ENCODE measurements at regions not wholly inside any gene's neighbourhood (a gene's known extent, or its start where the extent isn't known, plus 50 kb on each side); places are given as distances from the start of the nearest gene placed in this dataset.

DNA sequence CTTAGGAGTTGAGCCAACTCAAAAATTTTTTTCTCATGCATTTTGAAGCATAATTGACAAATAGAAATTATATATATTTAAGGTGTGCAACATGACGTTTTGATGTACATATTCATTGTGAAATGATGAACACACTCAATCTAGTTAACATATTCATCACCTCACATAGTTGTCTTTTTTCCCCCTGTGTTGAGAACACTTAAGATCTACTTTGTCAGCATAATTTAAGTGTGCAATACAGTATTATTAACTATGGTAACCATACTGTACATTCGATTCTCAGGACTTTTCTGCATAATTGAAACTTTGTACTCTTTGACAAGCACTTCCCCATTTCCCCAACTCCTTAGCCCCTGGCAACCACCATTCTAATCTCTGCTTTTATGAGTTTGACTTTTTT, 192.2 kb upstream of the ZKSCAN2 start:
- H3K36me3 Mint-ChIP-seq: no peaks in the 10 kb centered on the region
- H3K9me3 Mint-ChIP-seq: peaks cover 2 to 26% (median 10%) of the 10 kb centered on the region in 8 donors
- no peak overlapping the region for H3K4me3 Mint-ChIP-seq
- Histone ChIP-seq H3K27me3 (ENCODE audit: insufficient read depth, low read length) (no peaks in the 10 kb centered on the region), H3K36me3 (ENCODE audit: insufficient read depth, low read length) (no peaks in the 10 kb centered on the region), H3K9me3 (ENCODE audit: control insufficient read depth in 1 of 2, low read length in 2 of 2) (no peaks in the 10 kb centered on the region), H3K27ac (ENCODE audit: low read depth, low read length) (no peak overlapping the region), H3K4me3 (ENCODE audit: low read length in 2 of 2) (no peak overlapping the region), H3K4me1 (ENCODE audit: insufficient read depth, low read length) (no peaks in the 10 kb centered on the region)
- H3K4me1 Mint-ChIP-seq: no peaks in the 10 kb centered on the region
- no peak for DNase-seq
- ChIA-PET CTCF (ENCODE audit: partially characterized antibody) (no interaction called here), POLR2A (ENCODE audit: partially characterized antibody) (no interaction called here)
- H3K27me3 Mint-ChIP-seq: peaks cover 0 to 7% of the 10 kb centered on the region in 2 donors
- no peak overlapping the region for H3K27ac Mint-ChIP-seq
- intact Hi-C loops (cut with micrococcal nuclease): no loop called here

DNA sequence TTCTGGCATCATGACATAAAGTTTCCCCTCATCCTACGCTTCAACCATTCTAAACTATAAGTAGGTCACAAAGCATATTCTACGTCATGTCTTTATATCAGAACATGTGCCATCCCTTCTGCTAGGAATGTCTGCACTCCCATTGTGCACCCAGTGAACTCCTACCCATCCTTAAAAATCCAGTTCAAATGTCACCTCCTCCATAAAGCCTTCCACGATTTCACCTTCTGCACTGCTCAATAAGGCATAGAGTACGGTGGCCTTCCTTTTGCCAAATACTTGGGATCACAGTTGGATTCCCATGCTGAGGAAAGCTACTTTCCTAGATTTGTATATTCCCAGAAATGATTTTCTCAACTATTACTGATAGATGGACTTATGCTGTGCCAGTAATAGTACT, 186.3 kb upstream of the ZKSCAN2 start:
- Mint-ChIP-seq H3K4me3 (no peak overlapping the region), H3K27me3 (peaks cover 22 to 24% of the 10 kb centered on the region in 2 donors), H3K36me3 (no peaks in the 10 kb centered on the region), H3K9me3 (peaks cover 2 to 16% (median 11%) of the 10 kb centered on the region in 8 donors), H3K27ac (no peak overlapping the region), H3K4me1 (no peaks in the 10 kb centered on the region)
- no peaks in the 10 kb centered on the region for H3K9me3 ChIP-seq (ENCODE audit: control insufficient read depth in 1 of 2, low read length in 2 of 2)
- no peaks in the 10 kb centered on the region for H3K4me1 ChIP-seq (ENCODE audit: insufficient read depth, low read length)
- H3K27me3 ChIP-seq (ENCODE audit: insufficient read depth, low read length): no peaks in the 10 kb centered on the region
- no peak overlapping the region for H3K27ac ChIP-seq (ENCODE audit: low read depth, low read length)
- intact Hi-C loops (cut with micrococcal nuclease): no loop called here
- CTCF ChIA-PET (ENCODE audit: partially characterized antibody): no interaction called here
- POLR2A ChIA-PET (ENCODE audit: partially characterized antibody): no interaction called here
- DNase-seq: no peak
- no peak overlapping the region for H3K4me3 ChIP-seq (ENCODE audit: low read length in 2 of 2)
- no peaks in the 10 kb centered on the region for H3K36me3 ChIP-seq (ENCODE audit: insufficient read depth, low read length)

DNA sequence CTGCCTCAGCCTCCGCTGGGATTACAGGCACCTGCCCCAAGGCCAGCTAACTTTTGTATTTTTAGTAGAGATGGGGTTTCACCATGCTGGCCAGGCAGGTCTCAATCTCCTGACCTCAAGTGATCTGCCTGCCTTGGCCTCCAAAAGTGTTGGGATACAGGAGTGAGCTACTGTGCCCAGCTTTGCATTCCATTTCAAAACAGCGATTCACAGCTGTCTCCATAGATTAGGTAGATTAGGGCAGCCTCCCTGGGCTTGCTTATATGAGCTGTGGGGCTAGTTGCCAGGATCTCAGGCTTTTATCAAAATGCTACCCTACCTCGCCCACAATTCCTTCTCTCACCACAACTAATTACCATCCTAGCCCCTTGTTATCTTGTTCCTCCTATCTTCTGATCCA, 176.4 kb upstream of the ZKSCAN2 start:
- no peaks in the 10 kb centered on the region for H3K36me3 Mint-ChIP-seq

DNA sequence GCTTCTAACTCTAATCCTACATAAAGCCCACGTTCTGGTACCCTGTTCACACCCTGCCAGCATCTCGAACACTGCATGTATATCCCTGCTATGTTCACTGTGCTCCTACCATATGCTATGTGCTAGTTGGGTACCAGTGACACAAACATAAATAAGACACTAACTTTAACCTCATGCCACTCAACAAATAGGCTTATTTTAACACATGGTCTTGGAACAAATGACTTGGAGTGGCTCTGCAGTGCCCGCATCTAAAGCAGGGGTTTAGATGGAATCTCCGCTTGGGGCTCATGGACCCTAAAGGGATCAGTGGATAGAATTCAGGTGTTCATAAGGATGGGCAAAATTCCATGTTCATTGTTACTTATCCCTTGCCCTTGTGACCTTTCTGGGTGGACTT, 175.7 kb upstream of the ZKSCAN2 start:
- Mint-ChIP-seq H3K36me3 (no peaks in the 10 kb centered on the region), H3K4me1 (no peaks in the 10 kb centered on the region), H3K27me3 (peaks cover 3% of the 10 kb centered on the region in 2 donors), H3K27ac (no peak overlapping the region), H3K4me3 (no peak overlapping the region), H3K9me3 (peaks cover 0 to 4% (median 3%) of the 10 kb centered on the region in 8 donors)
- H3K9me3 ChIP-seq (ENCODE audit: control insufficient read depth in 1 of 2, low read length in 2 of 2): no peaks in the 10 kb centered on the region
- no peak overlapping the region for H3K4me3 ChIP-seq (ENCODE audit: low read length in 2 of 2)
- CTCF ChIA-PET (ENCODE audit: partially characterized antibody): no interaction called here
- H3K27ac ChIP-seq (ENCODE audit: low read depth, low read length): no peak overlapping the region
- POLR2A ChIA-PET (ENCODE audit: partially characterized antibody): no interaction called here
- H3K36me3 ChIP-seq (ENCODE audit: insufficient read depth, low read length): no peaks in the 10 kb centered on the region
- H3K27me3 ChIP-seq (ENCODE audit: insufficient read depth, low read length): no peaks in the 10 kb centered on the region
- intact Hi-C loops (cut with micrococcal nuclease): no loop called here
- no peaks in the 10 kb centered on the region for H3K4me1 ChIP-seq (ENCODE audit: insufficient read depth, low read length)
- DNase-seq: no peak

More for the DNA sequence above, 176.4 kb upstream of the ZKSCAN2 start:
- Mint-ChIP-seq H3K4me3 (no peak overlapping the region), H3K9me3 (no peaks in the 10 kb centered on the region), H3K4me1 (no peaks in the 10 kb centered on the region), H3K27me3 (peaks cover 3 to 5% of the 10 kb centered on the region in 2 donors), H3K27ac (no peak overlapping the region)
- intact Hi-C loops (cut with micrococcal nuclease): no loop called here
- H3K36me3 ChIP-seq (ENCODE audit: insufficient read depth, low read length): no peaks in the 10 kb centered on the region
- no peak for DNase-seq
- POLR2A ChIA-PET (ENCODE audit: partially characterized antibody): no interaction called here
- H3K27ac ChIP-seq (ENCODE audit: low read depth, low read length): no peak overlapping the region
- H3K9me3 ChIP-seq (ENCODE audit: control insufficient read depth in 1 of 2, low read length in 2 of 2): no peaks in the 10 kb centered on the region
- H3K27me3 ChIP-seq (ENCODE audit: insufficient read depth, low read length): no peaks in the 10 kb centered on the region
- no peak overlapping the region for H3K4me3 ChIP-seq (ENCODE audit: low read length in 2 of 2)
- no peaks in the 10 kb centered on the region for H3K4me1 ChIP-seq (ENCODE audit: insufficient read depth, low read length)
- CTCF ChIA-PET (ENCODE audit: partially characterized antibody): no interaction called here

DNA sequence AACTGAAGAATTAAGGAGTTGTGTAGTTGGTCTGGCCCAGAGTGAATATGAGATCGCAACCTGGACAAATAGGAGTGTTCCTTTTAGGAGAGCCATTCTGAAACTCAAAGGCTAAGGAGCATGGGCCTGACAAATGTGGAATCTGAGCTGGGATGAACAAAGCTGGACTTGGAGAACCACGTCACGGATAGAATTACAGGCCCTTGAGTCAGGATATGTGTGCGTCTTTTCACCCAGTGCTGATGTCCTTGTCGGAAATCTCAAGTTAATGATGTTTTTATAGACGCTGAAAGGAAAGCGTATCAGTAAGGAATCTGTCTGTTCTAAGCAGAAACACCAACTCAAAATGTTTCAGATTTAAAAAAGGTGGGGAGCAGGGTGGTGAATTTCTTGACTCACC, 173.8 kb upstream of the ZKSCAN2 start:
- intact Hi-C loops (cut with micrococcal nuclease): no loop called here
- H3K36me3 ChIP-seq (ENCODE audit: insufficient read depth, low read length): no peaks in the 10 kb centered on the region
- POLR2A ChIA-PET (ENCODE audit: partially characterized antibody): no interaction called here
- H3K27me3 ChIP-seq (ENCODE audit: insufficient read depth, low read length): no peaks in the 10 kb centered on the region
- no peaks in the 10 kb centered on the region for H3K4me1 ChIP-seq (ENCODE audit: insufficient read depth, low read length)
- H3K27ac ChIP-seq (ENCODE audit: low read depth, low read length): no peak overlapping the region
- DNase-seq: no peak
- peaks cover 0 to 13% (median 6%) of the 10 kb centered on the region in 8 donors for H3K9me3 Mint-ChIP-seq
- no peaks in the 10 kb centered on the region for H3K36me3 Mint-ChIP-seq
- no peak overlapping the region for H3K27ac Mint-ChIP-seq
- CTCF ChIA-PET (ENCODE audit: partially characterized antibody): no interaction called here
- H3K9me3 ChIP-seq (ENCODE audit: control insufficient read depth in 1 of 2, low read length in 2 of 2): no peaks in the 10 kb centered on the region
- H3K4me1 Mint-ChIP-seq: no peaks in the 10 kb centered on the region
- H3K27me3 Mint-ChIP-seq: peaks cover 3 to 6% of the 10 kb centered on the region in 2 donors
- no peak overlapping the region for H3K4me3 Mint-ChIP-seq
- no peak overlapping the region for H3K4me3 ChIP-seq (ENCODE audit: low read length in 2 of 2)

DNA sequence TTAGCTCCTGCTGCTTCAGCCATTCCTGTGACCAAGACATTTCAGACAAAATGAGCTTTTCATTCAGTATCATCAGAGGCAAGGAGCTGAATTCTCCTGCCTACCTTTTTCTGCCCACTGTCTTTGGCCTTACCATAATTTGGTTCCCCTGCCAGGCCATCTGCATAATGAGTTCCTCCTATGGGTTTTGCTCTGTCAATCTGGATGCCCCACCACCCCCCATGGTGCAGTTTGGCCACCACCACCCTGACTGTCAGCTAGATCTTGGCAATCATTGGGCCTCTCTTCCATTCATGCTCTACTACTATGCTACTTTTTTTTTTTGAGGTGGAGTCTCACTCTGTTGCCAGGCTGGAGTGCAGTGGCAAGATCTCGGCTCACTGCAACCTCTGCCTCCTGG, 169.2 kb upstream of the ZKSCAN2 start:
- peaks cover 0 to 13% (median 6%) of the 10 kb centered on the region in 8 donors for H3K9me3 Mint-ChIP-seq
- no peak for DNase-seq
- CTCF ChIA-PET (ENCODE audit: partially characterized antibody): no interaction called here

DNA sequence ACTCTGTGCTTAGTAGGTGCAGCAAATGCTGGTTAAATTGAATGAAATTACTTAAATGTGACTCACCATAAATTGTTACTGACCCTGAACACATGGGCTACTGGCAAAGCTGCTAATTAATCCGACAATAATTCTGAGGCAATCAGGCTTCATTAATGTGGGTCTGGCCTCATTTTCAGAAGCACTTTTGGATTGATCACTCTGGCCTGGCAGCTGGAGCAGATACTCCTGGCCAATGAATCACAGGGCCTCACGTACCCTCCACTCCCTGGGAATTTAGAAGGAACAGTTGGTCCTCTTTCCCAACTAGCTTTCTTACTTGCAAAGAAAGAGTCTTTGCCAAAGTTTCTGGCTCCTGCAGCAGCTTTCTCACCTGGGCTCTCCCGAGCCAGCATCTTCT, 162.0 kb upstream of the ZKSCAN2 start:
- no peak overlapping the region for H3K4me3 ChIP-seq (ENCODE audit: low read length in 2 of 2)
- Mint-ChIP-seq H3K4me3 (no peak overlapping the region), H3K9me3 (peaks cover 0 to 2% (median 0%) of the 10 kb centered on the region in 8 donors), H3K27me3 (peaks cover 3% of the 10 kb centered on the region in 2 donors), H3K4me1 (no peaks in the 10 kb centered on the region), H3K36me3 (no peaks in the 10 kb centered on the region), H3K27ac (no peak overlapping the region)
- ChIA-PET CTCF (ENCODE audit: partially characterized antibody) (no interaction called here), POLR2A (ENCODE audit: partially characterized antibody) (no interaction called here)
- no peaks in the 10 kb centered on the region for H3K36me3 ChIP-seq (ENCODE audit: insufficient read depth, low read length)
- H3K27me3 ChIP-seq (ENCODE audit: insufficient read depth, low read length): no peaks in the 10 kb centered on the region
- H3K9me3 ChIP-seq (ENCODE audit: control insufficient read depth in 1 of 2, low read length in 2 of 2): no peaks in the 10 kb centered on the region
- H3K27ac ChIP-seq (ENCODE audit: low read depth, low read length): no peak overlapping the region
- intact Hi-C loops (cut with micrococcal nuclease): no loop called here
- no peak for DNase-seq
- no peaks in the 10 kb centered on the region for H3K4me1 ChIP-seq (ENCODE audit: insufficient read depth, low read length)

More for the DNA sequence above, 169.2 kb upstream of the ZKSCAN2 start:
- H3K4me1 ChIP-seq (ENCODE audit: insufficient read depth, low read length): no peaks in the 10 kb centered on the region
- H3K4me3 ChIP-seq (ENCODE audit: low read length in 2 of 2): no peak overlapping the region
- H3K36me3 Mint-ChIP-seq: no peaks in the 10 kb centered on the region
- intact Hi-C loops (cut with micrococcal nuclease): no loop called here
- no peaks in the 10 kb centered on the region for H3K9me3 ChIP-seq (ENCODE audit: control insufficient read depth in 1 of 2, low read length in 2 of 2)
- peaks cover 5% of the 10 kb centered on the region in 2 donors for H3K27me3 Mint-ChIP-seq
- H3K4me3 Mint-ChIP-seq: no peak overlapping the region
- H3K36me3 ChIP-seq (ENCODE audit: insufficient read depth, low read length): no peaks in the 10 kb centered on the region
- POLR2A ChIA-PET (ENCODE audit: partially characterized antibody): interaction anchor here (0.6 kb wide), 1 partner anchor 137 kb away, joined by 4 read pairs; no protein-coding TSS in a partner anchor
- H3K27ac Mint-ChIP-seq: no peak overlapping the region
- H3K27me3 ChIP-seq (ENCODE audit: insufficient read depth, low read length): no peaks in the 10 kb centered on the region
- H3K27ac ChIP-seq (ENCODE audit: low read depth, low read length): no peak overlapping the region
- no peaks in the 10 kb centered on the region for H3K4me1 Mint-ChIP-seq

DNA sequence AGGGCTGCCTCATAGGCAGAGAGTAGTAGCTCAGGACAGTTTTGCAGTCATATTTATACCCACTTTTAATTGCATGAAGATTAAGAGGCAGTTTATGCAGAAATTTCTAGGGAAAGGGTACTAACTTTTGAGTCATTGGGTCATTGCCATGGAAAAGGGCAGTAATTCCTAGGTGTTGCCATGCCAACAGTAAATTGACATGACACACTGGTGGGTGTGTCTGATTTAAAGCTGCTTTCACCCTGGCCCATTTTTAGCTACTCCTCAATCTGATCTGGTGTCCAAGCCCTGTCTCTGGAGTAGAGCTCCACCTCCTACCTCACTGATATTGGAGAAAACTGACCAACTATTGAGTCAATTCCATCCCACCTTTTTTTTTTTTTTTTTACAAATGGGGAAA, 161.5 kb upstream of the ZKSCAN2 start:
- H3K27me3 ChIP-seq (ENCODE audit: insufficient read depth, low read length): no peaks in the 10 kb centered on the region
- intact Hi-C loops (cut with micrococcal nuclease): no loop called here
- H3K4me1 Mint-ChIP-seq: no peaks in the 10 kb centered on the region
- H3K27ac Mint-ChIP-seq: no peak overlapping the region
- no peaks in the 10 kb centered on the region for H3K4me1 ChIP-seq (ENCODE audit: insufficient read depth, low read length)
- H3K9me3 Mint-ChIP-seq: peaks cover 0 to 2% (median 0%) of the 10 kb centered on the region in 8 donors
- no peak for DNase-seq
- peaks cover 2 to 3% of the 10 kb centered on the region in 2 donors for H3K27me3 Mint-ChIP-seq
- CTCF ChIA-PET (ENCODE audit: partially characterized antibody): no interaction called here
- H3K36me3 ChIP-seq (ENCODE audit: insufficient read depth, low read length): no peaks in the 10 kb centered on the region
- H3K27ac ChIP-seq (ENCODE audit: low read depth, low read length): no peak overlapping the region
- no peak overlapping the region for H3K4me3 Mint-ChIP-seq
- POLR2A ChIA-PET (ENCODE audit: partially characterized antibody): no interaction called here
- H3K4me3 ChIP-seq (ENCODE audit: low read length in 2 of 2): no peak overlapping the region
- no peaks in the 10 kb centered on the region for H3K36me3 Mint-ChIP-seq
- H3K9me3 ChIP-seq (ENCODE audit: control insufficient read depth in 1 of 2, low read length in 2 of 2): no peaks in the 10 kb centered on the region

Measured in CD4-positive, alpha-beta memory T cell (primary cell).